ENCODE measurements at regions not wholly inside any gene's neighbourhood (a gene's known extent, or its start where the extent isn't known, plus 50 kb on each side); places are given as distances from the start of the nearest gene placed in this dataset.

DNA sequence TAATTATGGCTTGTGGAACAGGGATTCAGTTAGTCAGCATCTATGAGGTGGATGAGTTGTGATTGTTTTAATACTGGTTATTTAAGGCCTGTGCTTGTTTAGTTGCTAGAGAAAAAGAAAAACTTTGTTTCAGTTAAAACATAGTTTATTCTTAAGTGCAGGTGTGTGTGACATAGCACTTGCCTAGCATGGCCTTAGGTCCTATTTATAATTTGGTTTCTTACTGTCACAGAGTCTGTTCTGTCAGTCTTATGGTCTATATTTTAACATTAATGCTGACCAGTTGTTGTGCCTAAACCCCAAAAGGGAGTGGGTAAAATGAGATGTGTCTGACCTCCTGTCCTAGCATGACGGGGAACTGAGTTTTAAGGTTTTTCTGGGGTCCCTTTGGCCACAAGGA lies 486.3 kb downstream of the ZIC1 start:
- TF ChIP-seq, protein P1, sequence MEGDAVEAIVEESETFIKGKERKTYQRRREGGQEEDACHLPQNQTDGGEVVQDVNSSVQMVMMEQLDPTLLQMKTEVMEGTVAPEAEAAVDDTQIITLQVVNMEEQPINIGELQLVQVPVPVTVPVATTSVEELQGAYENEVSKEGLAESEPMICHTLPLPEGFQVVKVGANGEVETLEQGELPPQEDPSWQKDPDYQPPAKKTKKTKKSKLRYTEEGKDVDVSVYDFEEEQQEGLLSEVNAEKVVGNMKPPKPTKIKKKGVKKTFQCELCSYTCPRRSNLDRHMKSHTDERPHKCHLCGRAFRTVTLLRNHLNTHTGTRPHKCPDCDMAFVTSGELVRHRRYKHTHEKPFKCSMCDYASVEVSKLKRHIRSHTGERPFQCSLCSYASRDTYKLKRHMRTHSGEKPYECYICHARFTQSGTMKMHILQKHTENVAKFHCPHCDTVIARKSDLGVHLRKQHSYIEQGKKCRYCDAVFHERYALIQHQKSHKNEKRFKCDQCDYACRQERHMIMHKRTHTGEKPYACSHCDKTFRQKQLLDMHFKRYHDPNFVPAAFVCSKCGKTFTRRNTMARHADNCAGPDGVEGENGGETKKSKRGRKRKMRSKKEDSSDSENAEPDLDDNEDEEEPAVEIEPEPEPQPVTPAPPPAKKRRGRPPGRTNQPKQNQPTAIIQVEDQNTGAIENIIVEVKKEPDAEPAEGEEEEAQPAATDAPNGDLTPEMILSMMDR (IDR thresholded peaks at IDR 0.05) = no peak
- no peak for TF ChIP-seq POLR2A (IDR thresholded peaks at IDR 0.05)
